A673 (cell line): ENCODE measurements at regions not wholly inside any gene's neighbourhood (a gene's known extent, or its start where the extent isn't known, plus 50 kb on each side); places are given as distances from the start of the nearest gene placed in this dataset.

Source experiments
- BruUV-seq: library from RNA; stranded (reverse); fragments of 400-500 nt; replicated peaks from 2 replicates; lab custom pipeline; 2021; lab: Mats Ljungman, UMichigan
- CTCF ChIA-PET: fragments of 300-600 bp; sonication (Branson Sonifier 250); formaldehyde crosslinking; loops from one replicate; lab custom pipeline; 2022; ENCODE audit warnings: antibody characterized with exemption; lab: Charles Lee
- POLR2A ChIA-PET: fragments of 300-600 bp; sonication (Branson Sonifier 250); formaldehyde crosslinking; loops from one replicate; lab custom pipeline; 2022; ENCODE audit warnings: antibody characterized with exemption; ENCODE audit not compliant: low non-redundant PET; lab: Charles Lee
- DNase-seq: peaks from one replicate; pipeline ENCODE4 v3.0.0-alpha.2; 2015; ENCODE audit warnings: low spot score
- H3K27ac ChIP-seq: fragments of 200-600 bp; sonication (generic); 2 replicates; pipeline ENCODE4 v1.5.1; 2016; ENCODE audit warnings: mixed run types, low read depth, mild to moderate bottlenecking, mixed read lengths, antibody characterized with exemption, low read length; ENCODE audit not compliant: poor library complexity, severe bottlenecking
- H3K27me3 ChIP-seq: fragments of 200-600 bp; sonication (generic); replicated peaks from 2 replicates; pipeline ENCODE4 v1.6.1; 2017; ENCODE audit warnings: mixed run types, low read depth, mild to moderate bottlenecking, mixed read lengths, antibody characterized with exemption, low read length; ENCODE audit not compliant: insufficient read depth, poor library complexity
- H3K36me3 ChIP-seq: fragments of 200-600 bp; sonication (generic); 2 replicates; pipeline ENCODE4 v1.6.1; 2016; ENCODE audit warnings: mixed run types, mild to moderate bottlenecking, mixed read lengths, antibody characterized with exemption, low read length; ENCODE audit not compliant: insufficient read depth, poor library complexity, severe bottlenecking
- H3K4me1 ChIP-seq: fragments of 200-600 bp; sonication (generic); 2 replicates; pipeline ENCODE4 v1.6.1; 2017; ENCODE audit warnings: mixed run types, mild to moderate bottlenecking, mixed read lengths, antibody characterized with exemption, low read length; ENCODE audit not compliant: insufficient read depth, poor library complexity, severe bottlenecking
- H3K4me3 ChIP-seq: fragments of 200-600 bp; sonication (generic); 2 replicates; pipeline ENCODE4 v1.5.1; 2016; ENCODE audit warnings: low read depth, mixed run types, mild to moderate bottlenecking, mixed read lengths, low read length; ENCODE audit not compliant: poor library complexity, severe bottlenecking
- H3K9me3 ChIP-seq: fragments of 200-600 bp; sonication (generic); 2 replicates; pipeline ENCODE4 v1.6.1; 2016; ENCODE audit warnings: mixed run types, low read depth, mild to moderate bottlenecking, mixed read lengths, antibody characterized with exemption, low read length; ENCODE audit not compliant: poor library complexity, severe bottlenecking
- CTCF ChIP-seq: fragments of 300-800, 200-600 bp; sonication (generic); conservative IDR thresholded peaks from 2 replicates; pipeline ENCODE4 v1.5.1; 2017; ENCODE audit warnings: low read depth, mild to moderate bottlenecking, antibody characterized with exemption, low read length, moderate library complexity, mixed read lengths
- EZH2 ChIP-seq: fragments of 200-600 bp; sonication (generic); IDR thresholded peaks from 2 replicates; pipeline ENCODE4 v1.6.1; 2017; ENCODE audit warnings: borderline replicate concordance, low read depth, mild to moderate bottlenecking, mixed read lengths, antibody characterized with exemption, low read length; ENCODE audit not compliant: poor library complexity, severe bottlenecking
- intact Hi-C: fragments of 100-400 bp; cut with micrococcal nuclease; formaldehyde crosslinking; loops from one replicate; pipeline ENCODE4 v1.10.0; 2022; ENCODE audit not compliant: unreplicated experiment

GRCh38 chr14:85315733-85316290 is 214.1 kb upstream of the FLRT2 start:
- Histone ChIP-seq H3K27ac (no peak overlapping the region), H3K9me3 (no peaks in the 10 kb centered on the region), H3K4me1 (peaks cover 17% of the 10 kb centered on the region), H3K36me3 (no peaks in the 10 kb centered on the region), H3K27me3 (no peaks in the 10 kb centered on the region), H3K4me3 (no peak overlapping the region)
- TF ChIP-seq EZH2 = no peak
- no peak for TF ChIP-seq CTCF
- DNase-seq = no peak
- ChIA-PET CTCF (no interaction called here), POLR2A (no interaction called here)
- intact Hi-C loops = no loop called here
- no TSS peak for BruUV-seq

GRCh38 chr14:85316701-85317410 is 213.1 kb upstream of the FLRT2 start:
- no peaks in the 10 kb centered on the region for H3K9me3 ChIP-seq
- peaks cover 20% of the 10 kb centered on the region for H3K4me1 ChIP-seq
- ChIA-PET POLR2A (no interaction called here), CTCF (no interaction called here)
- no peak for DNase-seq
- H3K27me3 ChIP-seq = no peaks in the 10 kb centered on the region
- H3K4me3 ChIP-seq = no peak overlapping the region
- intact Hi-C loops = no loop called here
- no peaks in the 10 kb centered on the region for H3K36me3 ChIP-seq
- BruUV-seq = no TSS peak
- no peak overlapping the region for H3K27ac ChIP-seq
- TF ChIP-seq EZH2 = no peak
- TF ChIP-seq CTCF = no peak

- H3K27ac ChIP-seq = no peak overlapping the region
- CTCF ChIA-PET = no interaction called here
These were observed 212.4 kb upstream of the FLRT2 start for GRCh38 chr14:85317491-85318021.

More at GRCh38 chr14:85317491-85318021, 212.4 kb upstream of the FLRT2 start:
- H3K9me3 ChIP-seq = no peaks in the 10 kb centered on the region
- H3K4me1 ChIP-seq = peaks cover 20% of the 10 kb centered on the region
- no peaks in the 10 kb centered on the region for H3K36me3 ChIP-seq
- no peak overlapping the region for H3K4me3 ChIP-seq
- DNase-seq = no peak
- no peaks in the 10 kb centered on the region for H3K27me3 ChIP-seq
- intact Hi-C loops = no loop called here
- no TSS peak for BruUV-seq
- TF ChIP-seq EZH2 = no peak
- POLR2A ChIA-PET = no interaction called here
